GM18858 (cell line): ENCODE measurements at regions not wholly inside any gene's neighbourhood (a gene's known extent, or its start where the extent isn't known, plus 50 kb on each side); places are given as distances from the start of the nearest gene placed in this dataset.
A peak's percentile ranks its signal among the peaks of the same experiment; 100 is the strongest.
"Not testable (repeated sequence)": the region's sequence is repeated elsewhere in the genome, so short reads cannot be mapped to it uniquely, and the experiment has no call there.

Source experiments
- ATAC-seq: cut with Tn5 transposase; IDR thresholded peaks from one replicate; pipeline ENCODE4 v1.9.1; 2021; ENCODE audit not compliant: unreplicated experiment

DNA sequence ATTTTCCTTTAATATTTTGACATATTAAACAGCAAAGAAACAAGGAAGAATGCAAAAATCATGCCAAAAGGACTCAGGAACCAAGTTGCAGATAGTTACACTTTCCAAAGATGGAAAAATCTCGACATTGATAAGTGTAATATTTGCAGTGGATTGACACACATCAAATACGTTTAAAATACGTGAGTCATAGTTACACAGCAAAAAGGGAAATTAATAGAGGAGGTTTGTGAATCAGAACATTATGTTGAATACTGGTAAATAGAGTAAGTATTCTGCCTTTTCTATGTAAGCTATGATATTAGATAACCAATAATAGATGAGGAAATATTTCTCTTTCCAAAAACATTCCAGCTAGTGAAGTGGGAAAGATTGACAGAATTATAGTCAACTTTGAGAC lies 1761.3 kb upstream of the IGFBP7 start:
- no peak for ATAC-seq

DNA sequence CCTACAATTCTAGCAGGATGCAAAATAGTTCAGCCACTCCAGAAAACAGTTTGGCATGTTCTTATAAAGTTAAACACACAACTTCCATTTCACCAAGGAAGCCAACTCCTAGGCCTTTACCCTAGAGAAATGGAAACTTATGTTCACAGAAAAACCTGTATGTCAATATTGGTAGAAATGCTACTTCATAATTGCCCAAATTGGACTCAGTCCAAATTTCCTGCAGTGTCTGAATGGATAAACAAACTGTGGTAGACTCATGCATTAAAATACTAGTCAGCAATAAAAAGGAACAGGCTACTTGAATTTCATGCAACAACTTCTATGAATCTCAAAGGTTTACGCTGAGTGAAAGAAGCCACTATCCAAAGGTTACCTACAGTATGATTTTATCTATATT lies 1738.8 kb upstream of the IGFBP7 start:
- ATAC-seq = no peak

DNA sequence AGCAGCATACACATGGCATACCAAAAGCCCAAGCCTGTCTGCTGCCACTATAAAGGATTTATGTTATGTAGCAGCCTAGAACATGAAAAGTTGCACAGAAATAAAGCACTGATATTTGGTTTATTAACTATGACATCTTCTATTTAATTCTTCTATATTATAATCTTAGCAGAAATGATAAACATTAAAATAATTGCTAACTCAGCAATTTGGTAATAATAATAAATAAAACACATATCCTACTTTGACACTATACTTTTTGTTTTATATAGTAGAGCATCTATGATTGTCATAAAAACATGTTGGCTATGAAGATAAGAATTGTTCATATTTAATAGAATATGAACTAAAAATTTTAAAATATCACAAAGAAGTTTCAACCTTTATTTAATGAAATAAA lies 1733.3 kb upstream of the IGFBP7 start:
- ATAC-seq = no peak

DNA sequence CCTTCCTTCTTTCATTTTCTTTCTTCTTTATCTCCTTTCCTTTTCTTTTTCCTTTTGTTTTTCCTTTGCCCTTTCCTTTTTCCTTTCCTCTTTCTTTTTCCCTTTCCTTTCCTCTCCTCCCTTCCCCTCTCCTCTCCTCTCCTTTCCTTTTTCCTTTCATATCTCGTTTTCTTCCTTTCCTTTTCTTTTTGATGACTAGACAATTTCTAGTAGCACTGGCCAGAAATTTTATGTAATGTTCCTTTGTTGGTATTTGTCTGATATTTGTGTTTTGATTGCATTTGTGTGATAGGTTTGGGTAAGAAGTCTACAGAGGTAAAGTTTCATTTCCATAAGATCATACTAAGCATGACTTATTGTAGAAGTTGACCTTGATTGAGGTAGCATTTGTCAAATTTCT lies 1722.9 kb upstream of the IGFBP7 start:
- no peak for ATAC-seq

DNA sequence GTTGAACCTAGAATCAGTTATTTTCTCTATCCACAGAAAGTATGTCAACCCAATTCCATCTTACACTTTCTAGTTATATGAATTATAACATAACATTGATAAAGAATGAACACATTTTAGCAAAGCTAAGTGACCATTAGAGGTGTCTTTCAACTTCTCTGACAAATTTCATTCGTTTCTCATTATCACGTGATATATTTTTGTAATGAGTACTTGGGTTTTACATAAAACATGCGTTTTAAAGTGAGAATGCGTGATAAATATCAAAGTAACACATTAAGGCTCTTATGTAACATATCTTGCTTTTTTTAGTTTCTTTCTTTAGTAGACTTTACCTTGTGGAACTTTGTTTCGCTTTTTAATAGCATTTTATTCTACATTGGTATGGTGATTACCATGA lies 1715.1 kb upstream of the IGFBP7 start:
- no peak for ATAC-seq

DNA sequence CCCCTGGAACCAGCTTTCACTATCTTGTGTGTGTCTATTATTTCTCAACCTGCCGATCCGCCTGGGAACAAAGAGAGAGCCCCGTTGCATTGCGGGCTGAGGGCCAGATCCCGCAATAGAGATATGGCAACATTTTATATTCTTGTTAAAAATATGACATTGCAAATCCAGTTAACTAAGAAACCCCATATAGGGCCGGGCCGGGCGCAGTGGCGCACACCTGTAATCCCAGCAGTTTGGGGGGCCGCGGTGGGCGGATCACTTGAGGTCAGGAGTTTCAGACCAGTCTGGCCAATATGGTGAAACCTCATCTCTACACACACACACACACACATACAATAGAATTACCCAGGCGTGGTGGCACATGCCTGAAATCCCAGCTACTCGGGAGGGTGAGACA lies 1708.4 kb upstream of the IGFBP7 start:
- not testable (repeated sequence) for ATAC-seq

DNA sequence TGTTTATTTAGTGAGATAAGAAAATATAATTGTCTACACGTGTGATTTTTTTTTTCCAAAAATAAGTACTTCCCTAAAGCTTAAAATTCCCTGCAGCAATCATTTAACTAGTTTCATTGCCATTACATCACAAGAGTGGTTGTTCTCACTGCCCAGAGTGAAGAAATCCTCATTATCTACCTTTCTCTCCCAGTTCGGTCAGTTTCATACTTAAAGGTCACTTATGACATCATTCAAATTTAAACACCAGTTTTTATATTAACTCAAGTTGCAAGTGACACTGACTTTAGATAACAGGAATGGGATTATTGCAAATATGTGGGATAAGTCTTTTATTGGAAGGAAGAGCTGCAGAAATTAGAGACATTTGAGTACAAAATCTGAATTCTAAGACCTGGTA lies 1699.8 kb upstream of the IGFBP7 start:
- ATAC-seq = no peak

DNA sequence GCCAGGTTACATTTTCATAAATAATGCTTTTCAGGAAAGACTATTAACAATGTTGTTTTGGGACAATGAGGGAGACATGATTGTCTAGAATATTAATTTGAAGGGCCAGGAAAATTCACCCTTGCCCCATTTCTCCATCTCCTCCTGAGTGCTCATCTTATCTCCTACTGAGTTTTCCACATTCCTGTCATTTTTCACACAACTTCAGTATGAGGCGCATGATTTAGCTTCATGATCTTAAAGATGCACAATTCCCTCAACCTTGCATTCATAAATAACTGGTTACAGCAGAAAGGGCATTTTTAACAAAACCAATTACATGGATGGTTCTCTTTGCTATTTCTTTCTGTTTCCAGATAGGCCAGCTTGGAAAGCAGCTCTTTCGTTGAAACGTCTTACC lies 1699.2 kb upstream of the IGFBP7 start:
- no peak for ATAC-seq

DNA sequence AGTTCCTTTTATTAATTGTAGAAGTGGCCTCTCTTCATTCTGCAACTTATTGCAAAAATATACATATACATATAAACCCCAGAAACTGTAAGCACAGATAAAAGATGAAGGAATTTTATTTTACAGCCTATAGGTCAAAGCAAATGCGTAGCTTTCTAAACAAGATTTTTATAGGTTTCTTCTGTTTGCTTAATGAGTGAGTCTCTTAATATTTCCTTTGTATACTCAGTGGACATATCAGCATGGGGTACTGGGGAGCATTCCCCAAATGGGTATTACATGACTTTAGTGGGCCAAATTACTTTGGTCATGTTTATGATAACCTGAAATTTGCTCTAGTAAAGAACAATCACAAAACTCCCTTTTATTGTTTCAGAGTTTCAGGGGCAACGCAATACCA lies 1698.6 kb upstream of the IGFBP7 start:
- no peak for ATAC-seq

DNA sequence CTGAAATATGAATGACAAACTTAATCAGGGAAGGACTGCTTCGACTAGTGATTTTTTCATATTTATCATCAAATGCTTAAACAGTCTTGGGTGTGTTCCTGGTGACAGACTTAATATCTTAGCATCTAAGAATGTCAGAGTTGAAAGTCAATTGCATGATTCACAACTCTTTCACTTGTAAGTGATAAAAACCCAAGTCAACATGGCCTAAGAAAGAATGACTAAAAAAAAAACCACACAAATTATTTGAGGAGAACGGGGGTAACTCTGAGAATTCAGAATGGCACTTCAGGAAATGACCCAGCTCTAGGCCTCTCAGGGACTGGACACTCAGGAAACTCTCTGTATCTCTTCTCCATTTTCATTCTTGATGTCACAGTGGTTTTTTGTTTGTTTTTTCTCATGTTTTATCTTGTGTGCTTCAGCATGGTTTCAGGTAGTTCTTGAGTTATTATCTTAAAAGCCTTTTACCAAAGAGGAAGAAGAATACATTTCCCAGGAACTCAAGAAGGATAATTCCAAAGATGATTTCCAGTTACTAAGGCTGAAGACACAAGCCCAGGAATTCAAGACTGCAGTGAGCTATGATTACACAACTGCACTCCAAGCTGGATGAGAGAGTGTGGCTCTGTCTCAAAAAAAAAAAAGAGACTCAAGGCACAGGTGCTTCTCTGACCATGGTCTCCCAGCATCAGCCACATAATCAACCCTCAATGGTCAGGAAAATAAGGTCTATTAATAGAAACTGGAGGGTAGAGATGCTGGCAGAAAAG lies 1697.8 kb upstream of the IGFBP7 start:
- ATAC-seq = no peak

DNA sequence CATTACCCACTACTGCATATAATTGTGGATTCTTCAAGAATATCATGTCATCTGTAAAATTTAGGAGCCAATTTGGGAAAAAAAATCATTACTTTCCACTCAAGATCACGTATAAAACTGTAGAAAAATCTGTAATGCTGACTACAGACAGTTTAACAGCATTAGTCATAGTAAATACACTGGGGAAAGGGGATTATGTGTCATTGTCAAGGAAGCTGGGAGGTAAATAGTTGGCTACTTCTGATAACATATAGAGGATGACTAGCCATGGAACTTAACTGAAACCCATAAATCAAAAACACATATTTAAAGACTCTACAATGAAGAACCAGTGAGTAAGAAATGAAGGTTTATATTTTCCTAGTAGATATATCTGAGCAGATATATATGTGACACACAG lies 1666.4 kb upstream of the IGFBP7 start:
- no peak for ATAC-seq

DNA sequence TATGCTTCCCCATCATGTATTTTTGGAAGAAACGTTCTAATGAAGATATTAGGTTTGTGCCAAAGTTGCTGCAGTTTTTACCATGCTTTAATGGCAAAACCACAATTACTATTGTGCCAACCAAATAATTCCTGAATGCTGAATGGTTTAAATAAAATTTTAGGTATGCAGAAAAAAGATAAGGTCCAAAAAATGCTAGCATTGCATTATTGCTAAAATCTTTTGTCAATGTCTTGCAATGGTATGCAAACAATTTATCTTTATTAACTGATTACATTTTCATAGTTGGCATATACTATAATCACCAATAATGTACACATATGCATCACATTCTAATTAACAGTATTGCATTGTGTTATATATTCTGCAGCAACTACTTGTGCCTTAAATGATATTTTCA lies 1657.4 kb upstream of the IGFBP7 start:
- no peak for ATAC-seq

DNA sequence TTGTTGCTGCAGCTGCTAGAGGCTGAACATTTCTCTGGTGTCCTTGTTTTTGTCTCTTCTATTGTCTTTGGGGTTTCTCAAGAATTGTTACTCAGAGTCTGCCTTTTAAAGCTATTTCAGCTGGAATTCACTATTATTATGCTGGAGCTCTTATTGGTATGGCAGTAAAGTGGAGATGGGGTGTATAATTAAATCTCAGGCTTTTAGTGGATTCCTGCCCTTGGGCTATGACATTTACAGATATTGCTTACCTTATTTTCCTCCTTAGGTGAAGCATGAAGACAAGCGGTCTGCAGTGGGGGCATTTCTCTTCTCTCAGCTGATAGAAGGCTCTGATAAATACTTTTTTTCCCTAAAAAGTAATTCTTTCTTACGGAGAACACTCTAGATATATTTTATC lies 1656.6 kb upstream of the IGFBP7 start:
- no peak for ATAC-seq

DNA sequence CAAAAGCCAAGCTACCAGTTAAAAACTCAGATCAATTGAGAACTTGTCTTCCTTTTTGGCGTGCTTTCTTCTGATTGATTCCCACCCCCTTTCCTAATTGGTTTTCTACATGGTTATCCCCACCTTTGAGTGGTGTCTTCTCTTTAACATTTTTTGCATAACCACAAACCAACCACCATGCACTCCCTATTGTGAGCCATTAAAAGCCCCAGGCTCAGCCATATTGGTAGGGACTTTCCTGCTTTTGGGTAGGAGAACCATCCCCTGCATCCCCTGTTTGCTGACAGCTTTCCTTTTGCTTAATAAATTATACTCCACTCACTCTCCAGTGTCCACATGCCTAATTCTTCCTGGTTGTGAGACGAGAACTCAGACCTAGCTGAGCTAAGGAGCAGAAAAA lies 1651.4 kb upstream of the IGFBP7 start:
- ATAC-seq = no peak

DNA sequence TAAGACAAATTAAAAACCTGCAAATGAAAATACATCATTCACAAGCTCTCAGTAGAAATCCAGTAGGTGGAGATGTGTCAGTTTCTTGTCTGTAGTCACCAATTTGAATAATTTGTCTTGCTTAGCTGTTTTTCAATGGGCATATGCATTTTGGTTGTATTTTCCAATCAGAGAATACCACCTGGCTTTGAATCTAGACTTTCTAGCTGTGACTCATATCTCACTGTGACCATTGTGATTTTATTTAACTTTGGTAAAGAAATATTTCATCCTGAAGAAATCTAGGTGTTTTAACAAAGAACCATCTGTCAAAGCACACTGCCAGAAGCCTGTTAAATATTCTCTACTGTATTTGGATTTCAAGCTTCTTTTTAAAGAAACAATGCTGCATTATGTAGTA lies 1650.6 kb upstream of the IGFBP7 start:
- no peak for ATAC-seq

DNA sequence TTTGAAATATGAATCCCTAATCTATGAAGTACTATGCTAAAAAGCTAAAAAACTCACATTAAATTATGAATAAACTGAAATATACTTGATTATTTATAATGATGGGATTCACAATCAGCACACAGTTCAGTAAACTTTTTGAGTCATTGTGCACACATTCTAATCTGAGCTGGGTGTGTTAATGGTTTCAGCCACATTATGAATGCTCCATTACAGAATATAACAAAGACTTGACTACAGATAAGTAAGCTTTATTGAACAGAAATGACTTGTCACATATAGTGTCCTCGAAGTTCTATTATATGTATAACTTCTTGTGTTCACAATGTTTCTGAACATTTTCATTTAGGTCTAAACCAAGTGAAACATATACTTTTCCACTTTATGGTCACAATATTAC lies 1649.9 kb upstream of the IGFBP7 start:
- ATAC-seq = no peak

DNA sequence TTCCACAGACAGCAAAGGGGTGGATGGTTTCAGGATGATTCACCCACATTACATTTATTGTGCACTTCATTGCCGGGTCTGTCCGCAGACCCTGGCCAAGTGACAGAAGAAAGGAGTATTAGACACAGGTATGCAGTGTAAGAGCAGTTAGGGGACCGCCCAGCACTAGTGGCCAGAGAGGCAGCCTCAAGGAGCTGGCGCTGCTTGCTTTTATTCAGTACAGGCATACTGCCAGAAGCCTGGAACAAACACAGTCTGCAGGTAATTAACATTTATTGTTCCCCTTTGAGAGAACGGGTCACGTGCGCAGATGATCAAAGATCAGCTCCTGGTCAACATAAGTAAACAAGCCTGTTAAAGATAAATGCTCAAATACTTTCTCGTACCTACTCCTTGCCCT lies 1639.0 kb upstream of the IGFBP7 start:
- ATAC-seq = no peak

DNA sequence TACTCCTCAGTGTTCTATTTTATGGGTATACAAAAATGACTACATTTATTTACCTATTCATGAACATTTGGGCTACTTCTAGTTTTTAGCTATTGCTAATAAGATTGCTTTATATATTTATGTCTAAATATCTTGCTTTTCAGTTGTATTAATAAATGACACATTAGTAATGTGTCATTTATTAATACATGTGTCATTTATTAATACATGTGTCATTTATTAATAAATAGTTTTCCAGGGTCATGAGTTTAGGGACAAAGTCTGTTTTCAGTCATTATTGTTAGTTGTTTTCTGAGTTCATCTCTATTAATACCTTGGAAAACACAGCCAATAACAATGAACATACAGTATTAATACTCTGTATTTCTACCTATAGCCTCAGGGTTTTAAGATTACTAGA lies 1630.7 kb upstream of the IGFBP7 start:
- no peak for ATAC-seq

DNA sequence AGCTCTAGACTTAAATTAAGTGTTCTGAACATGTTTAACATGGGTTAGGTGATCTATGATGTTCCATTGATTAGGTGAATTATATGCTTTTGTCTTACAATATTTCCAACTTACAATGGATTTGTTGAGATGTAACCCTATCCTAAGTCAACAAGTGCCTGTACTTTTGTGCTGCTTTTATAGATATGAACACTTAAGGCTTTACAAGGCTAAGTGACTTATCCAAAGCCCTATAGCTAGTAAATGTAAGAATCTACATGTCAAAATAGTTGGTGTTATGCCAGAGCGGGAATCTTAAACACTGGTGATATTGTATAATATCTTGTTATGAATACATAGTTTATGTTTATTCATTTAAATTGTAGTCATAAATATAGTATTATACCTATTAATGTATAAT lies 1629.1 kb upstream of the IGFBP7 start:
- no peak for ATAC-seq

DNA sequence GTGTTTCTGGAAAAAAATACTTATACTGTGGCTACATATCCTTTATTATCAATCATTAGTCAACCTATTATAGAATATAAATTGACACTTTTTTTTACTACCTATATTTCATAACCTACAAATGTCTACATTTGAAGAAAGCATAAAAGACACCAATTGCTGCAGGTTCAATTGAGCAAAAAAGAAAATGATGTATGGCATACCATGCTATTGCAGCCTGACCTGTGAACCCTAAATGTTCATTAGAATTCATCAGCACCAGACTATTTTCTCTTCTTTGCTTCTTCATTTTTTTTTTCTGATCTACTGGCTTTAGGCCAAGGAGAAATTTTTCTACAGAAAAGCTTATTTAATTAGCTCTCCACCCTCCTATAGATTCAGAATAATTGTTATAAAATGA lies 1628.2 kb upstream of the IGFBP7 start:
- ATAC-seq = no peak

DNA sequence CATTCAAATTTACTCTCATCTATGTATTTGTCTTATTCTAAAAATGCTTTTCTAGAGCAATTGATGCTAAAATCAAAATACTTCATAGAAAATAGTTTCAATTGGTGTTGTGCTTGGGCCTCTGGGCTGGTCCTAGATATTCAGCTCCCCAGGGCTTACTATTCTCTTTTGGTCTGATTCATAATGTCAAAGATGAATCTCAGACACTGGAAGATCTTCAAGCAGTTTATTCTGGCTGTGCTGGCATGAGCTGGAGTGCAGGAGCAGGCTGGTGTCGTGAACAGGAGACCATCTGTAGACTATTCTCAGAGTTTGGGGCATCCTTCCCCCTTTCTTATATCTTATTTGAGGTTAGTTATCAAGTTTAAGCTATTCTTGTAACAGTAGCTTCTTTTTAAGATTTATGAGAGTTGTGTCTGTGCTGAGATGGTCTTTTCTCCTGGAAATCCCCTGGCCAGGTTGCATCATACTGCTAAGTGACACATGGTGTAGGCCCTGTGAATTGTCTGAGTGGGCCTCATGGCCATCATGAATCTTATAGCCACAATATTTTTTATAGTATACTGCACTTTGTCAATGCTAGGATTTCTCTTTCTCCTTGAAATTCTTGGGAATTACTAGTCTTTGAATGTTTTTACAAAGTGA lies 1624.0 kb upstream of the IGFBP7 start:
- ATAC-seq = peak; percentile 50

DNA sequence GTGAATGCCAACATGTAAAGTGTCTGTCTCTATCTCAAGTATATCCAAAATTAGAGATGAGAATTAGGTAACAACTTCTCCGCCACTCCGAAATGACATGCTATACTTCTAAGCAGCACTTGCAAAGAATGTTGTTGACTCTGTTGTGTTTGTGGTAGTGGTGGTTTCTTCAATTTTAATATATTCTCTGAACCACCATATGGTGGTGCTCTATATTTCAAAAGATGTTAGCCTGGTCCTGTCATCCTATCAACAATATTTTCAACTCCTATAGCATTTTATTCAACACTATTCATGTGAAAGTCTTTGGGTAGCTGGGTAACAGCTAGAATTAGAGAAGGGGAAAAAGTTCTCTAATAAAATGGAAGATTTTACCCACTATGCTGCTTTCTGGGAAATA lies 1622.8 kb upstream of the IGFBP7 start:
- no peak for ATAC-seq

DNA sequence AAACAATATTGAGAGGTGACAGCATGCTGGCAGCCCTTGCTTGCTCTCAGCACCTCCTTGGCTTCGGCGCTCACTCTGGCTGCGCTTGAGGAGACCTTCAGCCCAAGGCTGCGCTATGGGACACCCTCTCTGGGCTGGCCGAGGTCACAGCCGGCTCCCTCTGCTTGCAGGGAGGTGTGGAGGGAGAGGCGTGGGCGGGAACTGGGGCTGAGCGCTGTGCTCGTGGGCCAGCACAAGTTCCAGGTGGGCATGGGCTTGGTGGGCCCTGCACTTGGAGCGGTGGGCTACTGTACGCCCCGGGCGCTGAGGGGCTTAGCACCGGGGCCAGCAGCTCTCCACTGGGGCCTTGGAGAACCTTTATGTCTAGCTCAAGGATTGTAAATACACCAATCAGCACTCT lies 1613.8 kb upstream of the IGFBP7 start:
- no peak for ATAC-seq
